ENCODE measurements at regions not wholly inside any gene's neighbourhood (a gene's known extent, or its start where the extent isn't known, plus 50 kb on each side); places are given as distances from the start of the nearest gene placed in this dataset.

DNA sequence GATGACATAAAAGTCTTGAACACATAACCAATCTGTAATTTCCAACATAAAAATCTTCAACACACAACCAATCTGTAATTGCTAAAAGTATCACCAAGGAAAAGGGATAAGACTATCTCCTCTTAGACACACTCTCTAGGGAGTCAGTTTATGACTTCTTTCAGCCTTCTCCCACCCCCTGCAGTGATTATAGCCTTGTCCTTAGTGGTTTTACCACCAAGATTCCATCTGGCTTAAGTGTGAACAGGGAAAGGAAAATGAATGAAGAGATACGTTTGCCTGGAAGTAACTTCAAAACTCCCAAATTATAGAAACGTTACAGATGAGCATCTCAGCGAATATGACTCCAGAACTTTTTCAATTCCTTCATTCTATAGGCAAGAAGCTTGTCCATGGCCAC is 136.2 kb upstream of the RASSF8 start:
- H3K9ac ChIP-seq (ENCODE audit: extremely low read depth, insufficient read length, low read length): no peak overlapping the region
- Mint-ChIP-seq H3K27me3 (ENCODE audit: low read depth) (no peaks in the 10 kb centered on the region), H3K27ac (no peak overlapping the region), H3K4me3 (no peak overlapping the region), H3K36me3 (ENCODE audit: insufficient read depth in 1 of 3, low read depth in 3 of 3) (no peaks in the 10 kb centered on the region), H3K4me1 (peaks cover 0 to 3% of the 10 kb centered on the region in 2 experiments; a peak in 2 of 4 replicates), H3K9me3 (no peaks in the 10 kb centered on the region; a peak in 1 of 5 replicates)
- H2AK5ac ChIP-seq (ENCODE audit: insufficient read length, low read length): no peak overlapping the region
- no peaks in the 10 kb centered on the region for H3K27me3 ChIP-seq (ENCODE audit: insufficient read depth, low read length)
- no peak for DNase-seq
- H4K91ac ChIP-seq (ENCODE audit: insufficient read length, low read depth, low read length): no peak overlapping the region
- H3K4me1 ChIP-seq (ENCODE audit: insufficient read depth, low read length): no peaks in the 10 kb centered on the region
- H3K4me2 ChIP-seq (ENCODE audit: insufficient read depth, insufficient read length, low read length): no peak overlapping the region
- no peaks in the 10 kb centered on the region for H3K9me3 ChIP-seq (ENCODE audit: control insufficient read depth, low read depth, low read length)
- no peak overlapping the region for H4K8ac ChIP-seq (replicated peaks; ENCODE audit: insufficient read length, low read depth, low read length)
- H3K23ac ChIP-seq (ENCODE audit: insufficient read length, low read depth, low read length): no peak overlapping the region
- H2BK15ac ChIP-seq (ENCODE audit: low read depth, low read length): no peak overlapping the region
- no CpG with 5 or more reads among the region's 3 CpGs for WGBS (ENCODE audit: extremely low coverage, insufficient read length, low lambda C conversion rate)
- H3K79me1 ChIP-seq (ENCODE audit: insufficient read depth, low read depth, low read length, poor library complexity, severe bottlenecking): no peaks in the 10 kb centered on the region
- H2BK12ac ChIP-seq (ENCODE audit: insufficient read length, low read depth, low read length): no peak overlapping the region
- no peak overlapping the region for H3K27ac ChIP-seq (ENCODE audit: insufficient read length, low read depth, low read length)
- H3K18ac ChIP-seq (ENCODE audit: insufficient read length, low read depth, low read length): no peak overlapping the region
- H3K4ac ChIP-seq (ENCODE audit: low read depth, low read length): no peak overlapping the region
- no peak overlapping the region for H2BK20ac ChIP-seq (ENCODE audit: low read depth, low read length, poor library complexity, severe bottlenecking)
- H2BK120ac ChIP-seq (ENCODE audit: low read depth, low read length, poor library complexity, severe bottlenecking): no peak overlapping the region
- H3K79me2 ChIP-seq (ENCODE audit: insufficient read depth, low read length): no peaks in the 10 kb centered on the region
- no peak overlapping the region for H3K14ac ChIP-seq (ENCODE audit: insufficient read depth, low read length)
- no peak overlapping the region for H4K5ac ChIP-seq (ENCODE audit: insufficient read length, low read depth, low read length)
- no peak overlapping the region for H2BK5ac ChIP-seq (ENCODE audit: insufficient read length, low read length)
- TF ChIP-seq, protein P1, sequence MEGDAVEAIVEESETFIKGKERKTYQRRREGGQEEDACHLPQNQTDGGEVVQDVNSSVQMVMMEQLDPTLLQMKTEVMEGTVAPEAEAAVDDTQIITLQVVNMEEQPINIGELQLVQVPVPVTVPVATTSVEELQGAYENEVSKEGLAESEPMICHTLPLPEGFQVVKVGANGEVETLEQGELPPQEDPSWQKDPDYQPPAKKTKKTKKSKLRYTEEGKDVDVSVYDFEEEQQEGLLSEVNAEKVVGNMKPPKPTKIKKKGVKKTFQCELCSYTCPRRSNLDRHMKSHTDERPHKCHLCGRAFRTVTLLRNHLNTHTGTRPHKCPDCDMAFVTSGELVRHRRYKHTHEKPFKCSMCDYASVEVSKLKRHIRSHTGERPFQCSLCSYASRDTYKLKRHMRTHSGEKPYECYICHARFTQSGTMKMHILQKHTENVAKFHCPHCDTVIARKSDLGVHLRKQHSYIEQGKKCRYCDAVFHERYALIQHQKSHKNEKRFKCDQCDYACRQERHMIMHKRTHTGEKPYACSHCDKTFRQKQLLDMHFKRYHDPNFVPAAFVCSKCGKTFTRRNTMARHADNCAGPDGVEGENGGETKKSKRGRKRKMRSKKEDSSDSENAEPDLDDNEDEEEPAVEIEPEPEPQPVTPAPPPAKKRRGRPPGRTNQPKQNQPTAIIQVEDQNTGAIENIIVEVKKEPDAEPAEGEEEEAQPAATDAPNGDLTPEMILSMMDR (conservative IDR thresholded peaks at IDR 0.05): no peak
- no peak overlapping the region for H3T11ph ChIP-seq (ENCODE audit: low read length)
- no peaks in the 10 kb centered on the region for H4K20me1 ChIP-seq (ENCODE audit: control insufficient read depth, insufficient read depth, insufficient read length)
- no peaks in the 10 kb centered on the region for H3K23me2 ChIP-seq (ENCODE audit: insufficient read length, low read depth, low read length, poor library complexity, severe bottlenecking)
- H2AFZ ChIP-seq (ENCODE audit: low read length): no peak overlapping the region
- H3K56ac ChIP-seq (ENCODE audit: insufficient read length, low read depth, low read length): no peak overlapping the region
